Activated T-cell treated with anti-CD3 and anti-CD28 coated beads, Interleukin-2, amount 50 U/mL, for 48 hours (primary cell): ENCODE measurements at regions not wholly inside any gene's neighbourhood (a gene's known extent, or its start where the extent isn't known, plus 50 kb on each side); places are given as distances from the start of the nearest gene placed in this dataset.

Experiments
- DNase-seq, 2 experiments: peaks; one replicate each; pipeline ENCODE4 v3.0.0-alpha.2; 2020

- DNase-seq = no peak
Measured at GRCh38 chr11:134466156-134466555, 54.1 kb upstream of the B3GAT1 start.

GRCh38 chr11:134464981-134465730, 53.1 kb upstream of the B3GAT1 start:
- no peak for DNase-seq

- DNase-seq = no peak
Measured at GRCh38 chr11:134464196-134464595, 52.2 kb upstream of the B3GAT1 start.

- DNase-seq = no peak
Measured at GRCh38 chr11:134463716-134464115, 51.7 kb upstream of the B3GAT1 start.
